ENCODE measurements at regions not wholly inside any gene's neighbourhood (a gene's known extent, or its start where the extent isn't known, plus 50 kb on each side); places are given as distances from the start of the nearest gene placed in this dataset.

- Histone ChIP-seq H3K79me2 (ENCODE audit: insufficient read depth, low read length) (no peaks in the 10 kb centered on the region), H3K36me3 (ENCODE audit: insufficient read depth, low read length) (no peaks in the 10 kb centered on the region), H4K20me1 (ENCODE audit: insufficient read depth, low read length) (no peaks in the 10 kb centered on the region), H3K27ac (ENCODE audit: low read depth, low read length) (no peak overlapping the region), H3K9me3 (ENCODE audit: low read depth, low read length) (no peaks in the 10 kb centered on the region), H2AFZ (ENCODE audit: low read length) (no peak overlapping the region), H3K27me3 (ENCODE audit: insufficient read depth, low read length) (no peaks in the 10 kb centered on the region), H3K4me3 (ENCODE audit: insufficient read depth, low read length) (no peak overlapping the region), H3K4me2 (ENCODE audit: insufficient read depth, low read length) (no peak overlapping the region), H3K4me1 (ENCODE audit: insufficient read depth, low read length) (no peaks in the 10 kb centered on the region)
- no peak for TF ChIP-seq CTCF (IDR thresholded peaks at IDR 0.05; ENCODE audit: extremely low read depth, low read depth, low read length)
- no peak for DNase-seq (ENCODE audit: insufficient read length, low spot score, missing footprints)
Observed at GRCh38 chr7:84317536-84317935, 122.9 kb upstream of the SEMA3A start.

- no peaks in the 10 kb centered on the region for H3K79me2 ChIP-seq (ENCODE audit: insufficient read depth, low read length)
- H3K27me3 ChIP-seq (ENCODE audit: insufficient read depth, low read length), result no peaks in the 10 kb centered on the region
- DNase-seq (ENCODE audit: insufficient read length, low spot score, missing footprints), result no peak
- no peaks in the 10 kb centered on the region for H3K9me3 ChIP-seq (ENCODE audit: low read depth, low read length)
- TF ChIP-seq CTCF (IDR thresholded peaks at IDR 0.05; ENCODE audit: extremely low read depth, low read depth, low read length), result no peak
- no peaks in the 10 kb centered on the region for H3K36me3 ChIP-seq (ENCODE audit: insufficient read depth, low read length)
- H4K20me1 ChIP-seq (ENCODE audit: insufficient read depth, low read length), result no peaks in the 10 kb centered on the region
- H3K27ac ChIP-seq (ENCODE audit: low read depth, low read length), result no peak overlapping the region
- H3K4me2 ChIP-seq (ENCODE audit: insufficient read depth, low read length), result no peak overlapping the region
- H3K4me1 ChIP-seq (ENCODE audit: insufficient read depth, low read length), result no peaks in the 10 kb centered on the region
- no peak overlapping the region for H3K4me3 ChIP-seq (ENCODE audit: insufficient read depth, low read length)
- no peak overlapping the region for H2AFZ ChIP-seq (ENCODE audit: low read length)
Observed at GRCh38 chr7:84314263-84314662, 119.7 kb upstream of the SEMA3A start.

GRCh38 chr7:84304407-84304806, 109.8 kb upstream of the SEMA3A start:
- Histone ChIP-seq H3K9me3 (ENCODE audit: low read depth, low read length) (no peaks in the 10 kb centered on the region), H4K20me1 (ENCODE audit: insufficient read depth, low read length) (no peaks in the 10 kb centered on the region), H3K4me3 (ENCODE audit: insufficient read depth, low read length) (no peak overlapping the region), H3K27me3 (ENCODE audit: insufficient read depth, low read length) (no peaks in the 10 kb centered on the region), H3K36me3 (ENCODE audit: insufficient read depth, low read length) (no peaks in the 10 kb centered on the region), H3K27ac (ENCODE audit: low read depth, low read length) (no peak overlapping the region), H3K79me2 (ENCODE audit: insufficient read depth, low read length) (no peaks in the 10 kb centered on the region), H2AFZ (ENCODE audit: low read length) (no peak overlapping the region), H3K4me2 (ENCODE audit: insufficient read depth, low read length) (no peak overlapping the region), H3K4me1 (ENCODE audit: insufficient read depth, low read length) (no peaks in the 10 kb centered on the region)
- DNase-seq (ENCODE audit: insufficient read length, low spot score, missing footprints), result no peak
- TF ChIP-seq CTCF (IDR thresholded peaks at IDR 0.05; ENCODE audit: extremely low read depth, low read depth, low read length), result no peak

- H3K9me3 ChIP-seq (ENCODE audit: low read depth, low read length), result no peaks in the 10 kb centered on the region
- no peaks in the 10 kb centered on the region for H3K27me3 ChIP-seq (ENCODE audit: insufficient read depth, low read length)
Observed at GRCh38 chr7:84302949-84303348, 108.4 kb upstream of the SEMA3A start.

More at GRCh38 chr7:84302949-84303348, 108.4 kb upstream of the SEMA3A start:
- no peaks in the 10 kb centered on the region for H3K4me1 ChIP-seq (ENCODE audit: insufficient read depth, low read length)
- no peak for TF ChIP-seq CTCF (IDR thresholded peaks at IDR 0.05; ENCODE audit: extremely low read depth, low read depth, low read length)
- DNase-seq (ENCODE audit: insufficient read length, low spot score, missing footprints), result no peak
- H4K20me1 ChIP-seq (ENCODE audit: insufficient read depth, low read length), result no peaks in the 10 kb centered on the region
- H3K4me3 ChIP-seq (ENCODE audit: insufficient read depth, low read length), result no peak overlapping the region
- no peaks in the 10 kb centered on the region for H3K79me2 ChIP-seq (ENCODE audit: insufficient read depth, low read length)
- no peak overlapping the region for H3K27ac ChIP-seq (ENCODE audit: low read depth, low read length)
- H2AFZ ChIP-seq (ENCODE audit: low read length), result peak overlapping the region; percentile 13
- no peaks in the 10 kb centered on the region for H3K36me3 ChIP-seq (ENCODE audit: insufficient read depth, low read length)
- H3K4me2 ChIP-seq (ENCODE audit: insufficient read depth, low read length), result no peak overlapping the region
